A549 (cell line): ENCODE measurements at regions not wholly inside any gene's neighbourhood (a gene's known extent, or its start where the extent isn't known, plus 50 kb on each side); places are given as distances from the start of the nearest gene placed in this dataset.

Experiments used
- ATAC-seq, 2 experiments: fragments of 200-7000 bp in 1 of 2; fragments of >200 bp in 1 of 2; cut with Nextera tagmentation in 1 of 2; cut with Tn5 transposase in 1 of 2; 3 replicates each; pipeline versions ENCODE4 v1.8.0 to v1.9.1; 2018 to 2020; ENCODE audit warnings: mild to moderate bottlenecking in 1 of 2, moderate library complexity in 1 of 2
- CTCF ChIA-PET: fragments of 300-600 bp; sonication (Branson Sonifier 250); formaldehyde crosslinking; extraction: SDS; loops from one replicate; lab custom pipeline; 2021; ENCODE audit warnings: antibody characterized with exemption, inconsistent platforms; lab: Yijun Ruan, JAX
- POLR2A ChIA-PET: fragments of 350-600 bp; formaldehyde crosslinking; extraction: SDS; loops from one replicate; lab custom pipeline; 2021; ENCODE audit warnings: antibody characterized with exemption, inconsistent platforms; lab: Yijun Ruan, JAX
- DNase-seq, 2 experiments: peaks; one replicate each; pipeline versions ENCODE4 v3.0.0 to v3.0.0-alpha.2; 2011 to 2016; ENCODE audit warnings: low read depth in 1 of 2, low spot score in 1 of 2
- FAIRE-seq: peaks from 2 replicates; lab custom pipeline; 2011; peaks lifted over from hg19 to GRCh38; lab: Jason Lieb, UNC
- H3K27ac ChIP-seq, 2 experiments: fragments of >200 bp; sonication (Bioruptor Twin); formaldehyde crosslinking; 3 replicates each; pipeline ENCODE4 v1.5.1; 2016 to 2017
- H3K4me1 ChIP-seq: fragments of >200 bp; sonication (Bioruptor Twin); formaldehyde crosslinking; 3 replicates; pipeline ENCODE4 v1.6.1; 2016
- H3K4me2 ChIP-seq: fragments of >200 bp; sonication (Bioruptor Twin); formaldehyde crosslinking; 3 replicates; pipeline ENCODE4 v1.6.1; 2016
- H3K4me3 ChIP-seq: fragments of >200 bp; sonication (Bioruptor Twin); formaldehyde crosslinking; 3 replicates; pipeline ENCODE4 v1.5.1; 2016
- H3K9me3 ChIP-seq: fragments of >200 bp; sonication (Bioruptor Twin); formaldehyde crosslinking; 3 replicates; pipeline ENCODE4 v1.6.1; 2016
- CBX2 ChIP-seq: fragments of 200-600 bp; sonication (generic); IDR thresholded peaks from 2 replicates; pipeline ENCODE4 v1.6.1; 2016; ENCODE audit warnings: low read depth, mild to moderate bottlenecking, borderline replicate concordance
- CHD2 ChIP-seq: fragments of 150-350 bp; IDR thresholded peaks from 2 replicates; pipeline ENCODE4 v1.6.1; 2014; ENCODE audit warnings: low read length; ENCODE audit not compliant: partially characterized antibody
- CHD4 ChIP-seq: fragments of 200-600 bp; sonication (generic); IDR thresholded peaks from 2 replicates; pipeline ENCODE4 v1.6.1; 2016; ENCODE audit warnings: antibody characterized with exemption, mild to moderate bottlenecking, borderline replicate concordance
- E2F6 ChIP-seq: IDR thresholded peaks from 2 replicates; pipeline ENCODE4 v1.6.1; 2012; ENCODE audit warnings: low read depth, borderline replicate concordance
- EHMT2 ChIP-seq: fragments of 200-600 bp; sonication (generic); IDR thresholded peaks from 2 replicates; pipeline ENCODE4 v1.6.1; 2016; ENCODE audit warnings: antibody characterized with exemption, low read depth, mild to moderate bottlenecking, moderate library complexity
- ESRRA ChIP-seq: fragments of 150-350 bp; IDR thresholded peaks from 2 replicates; pipeline ENCODE4 v1.6.1; 2014; ENCODE audit warnings: mild to moderate bottlenecking, low read length, borderline replicate concordance
- FOSB ChIP-seq: fragments of 250-450 bp; sonication (Bioruptor Pico); IDR thresholded peaks from 2 replicates; pipeline ENCODE4 v1.5.0; 2020; ENCODE audit warnings: mild to moderate bottlenecking, moderate library complexity
- GATA3 ChIP-seq: IDR thresholded peaks from 2 replicates; pipeline ENCODE4 v1.6.1; 2012; ENCODE audit warnings: borderline replicate concordance
- HMGXB4 ChIP-seq: fragments of 250-450 bp; sonication (Bioruptor Pico); IDR thresholded peaks from 2 replicates; pipeline ENCODE4 v1.5.0; 2021; ENCODE audit warnings: mild to moderate bottlenecking, moderate library complexity, borderline replicate concordance
- HOXA7 ChIP-seq: fragments of 250-450 bp; sonication (Bioruptor Pico); IDR thresholded peaks from 2 replicates; pipeline ENCODE4 v1.5.0; 2020; ENCODE audit warnings: mild to moderate bottlenecking, moderate library complexity
- JUN ChIP-seq, 2 experiments: fragments of >200 bp; sonication (Bioruptor Twin); formaldehyde crosslinking; IDR thresholded peaks; 2 replicates in 1 of 2; 3 replicates in 1 of 2; pipeline ENCODE4 v1.6.1; 2016 to 2017
- KDM1A ChIP-seq: fragments of 200-600 bp; sonication (generic); IDR thresholded peaks from 2 replicates; pipeline ENCODE4 v1.6.1; 2016; ENCODE audit warnings: low read depth, mild to moderate bottlenecking
- MAFK ChIP-seq: fragments of 450-650 bp; IDR thresholded peaks from 2 replicates; pipeline ENCODE4 v1.6.1; 2014; ENCODE audit not compliant: partially characterized antibody
- MAX ChIP-seq: IDR thresholded peaks from 2 replicates; pipeline ENCODE4 v1.6.1; 2012
- NFE2L2 ChIP-seq: fragments of 150-350 bp; conservative IDR thresholded peaks from 2 replicates; pipeline ENCODE4 v1.6.1; 2014; ENCODE audit warnings: low read length
- NR3C1 ChIP-seq: fragments of >200 bp; sonication (Bioruptor Twin); formaldehyde crosslinking; IDR thresholded peaks from 3 replicates; pipeline ENCODE4 v1.6.1; 2017
- RAD21 ChIP-seq, 2 experiments: fragments of >200 bp in 1 of 2; sonication (Bioruptor Twin) in 1 of 2; formaldehyde crosslinking in 1 of 2; IDR thresholded peaks in 1 of 2; conservative IDR thresholded peaks in 1 of 2; 2 replicates in 1 of 2; 3 replicates in 1 of 2; pipeline ENCODE4 v1.6.1; 2012 to 2018; ENCODE audit warnings: inconsistent platforms in 1 of 2
- REST ChIP-seq: fragments of 200-600 bp; sonication (generic); IDR thresholded peaks from 2 replicates; pipeline ENCODE4 v1.6.1; 2016; ENCODE audit warnings: antibody characterized with exemption, mild to moderate bottlenecking, moderate library complexity
- RNF2 ChIP-seq: fragments of 200-600 bp; sonication (generic); IDR thresholded peaks from 2 replicates; pipeline ENCODE4 v1.6.1; 2016; ENCODE audit warnings: low read depth, mild to moderate bottlenecking, antibody characterized with exemption, moderate library complexity, borderline replicate concordance
- SMC3 ChIP-seq: fragments of >200 bp; sonication (Bioruptor Twin); formaldehyde crosslinking; IDR thresholded peaks from 3 replicates; pipeline ENCODE4 v1.6.1; 2018; ENCODE audit warnings: inconsistent platforms
- TFCP2L1 ChIP-seq: fragments of 250-450 bp; sonication (Bioruptor Pico); IDR thresholded peaks from 2 replicates; pipeline ENCODE4 v1.5.0; 2021; ENCODE audit warnings: mild to moderate bottlenecking
- ZFP36 ChIP-seq: fragments of 450-650 bp; IDR thresholded peaks from 2 replicates; pipeline ENCODE4 v1.6.1; 2014; ENCODE audit warnings: borderline replicate concordance; ENCODE audit not compliant: partially characterized antibody
- WGBS: methylation state at CpG from one replicate; pipeline ENCODE4 v1.1.6; 2017; ENCODE audit errors: missing lambda C conversion rate; 5-methylcytosine and 5-hydroxymethylcytosine counted together

- 5% methylated on average over 2 of the region's 2 CpGs for WGBS
- TF ChIP-seq CHD2: no peak
- TF ChIP-seq HMGXB4 (CRISPR knock-in tag): no peak
- TF ChIP-seq RNF2: no peak
- TF ChIP-seq RAD21 (conservative IDR thresholded peaks at IDR 0.05 in 1 of 2, IDR thresholded peaks at IDR 0.05 in 1 of 2): no peak
- TF ChIP-seq EHMT2: no peak
- TF ChIP-seq CHD4: no peak
- TF ChIP-seq E2F6: no peak
- TF ChIP-seq SMC3: no peak
- TF ChIP-seq JUN (IDR thresholded peaks at IDR 0.05): no peak
- no peak for TF ChIP-seq CBX2
- TF ChIP-seq TFCP2L1 (CRISPR knock-in tag): no peak
- TF ChIP-seq KDM1A: no peak
- no peak for TF ChIP-seq ZFP36
- no peak for TF ChIP-seq HOXA7 (CRISPR knock-in tag)
- H3K4me2 ChIP-seq: no peak overlapping the region
- no peak overlapping the region for H3K27ac ChIP-seq
- CTCF ChIA-PET: no interaction called here
- no peaks in the 10 kb centered on the region for H3K4me1 ChIP-seq
- POLR2A ChIA-PET: no interaction called here
- FAIRE-seq (no peak), ATAC-seq (no peak), DNase-seq (no peak)
- no peaks in the 10 kb centered on the region for H3K9me3 ChIP-seq
- H3K4me3 ChIP-seq: no peak overlapping the region
Measured at GRCh38 chr4:43348591-43348990, 456.1 kb downstream of the GRXCR1 start.

- ChIA-PET POLR2A (no interaction called here), CTCF (no interaction called here)
- Histone ChIP-seq H3K4me3 (no peak overlapping the region), H3K4me2 (no peak overlapping the region), H3K9me3 (no peaks in the 10 kb centered on the region), H3K4me1 (no peaks in the 10 kb centered on the region)
- ATAC-seq: no peak
- no peak for TF ChIP-seq CHD2
- TF ChIP-seq ESRRA: no peak
- no peak for TF ChIP-seq NR3C1
- TF ChIP-seq GATA3: no peak
- no peak for TF ChIP-seq TFCP2L1 (CRISPR knock-in tag)
- no peak for TF ChIP-seq JUN (IDR thresholded peaks at IDR 0.05)
- TF ChIP-seq, all 56 proteins: peak for 0
- 0% methylated on average over 1 of the region's 1 CpG for WGBS
- no peak overlapping the region for H3K27ac ChIP-seq
- FAIRE-seq (no peak), DNase-seq (no peak)
Measured at GRCh38 chr4:43351970-43352806, 459.7 kb downstream of the GRXCR1 start.

GRCh38 chr4:43352859-43353258 is 460.3 kb downstream of the GRXCR1 start:
- no peaks in the 10 kb centered on the region for H3K9me3 ChIP-seq
- ATAC-seq: no peak
- TF ChIP-seq MAFK (no peak), MAX (no peak), NR3C1 (no peak), FOSB (no peak), REST (no peak), JUN (IDR thresholded peaks at IDR 0.05) (no peak), NFE2L2 (no peak)
- WGBS: 6% methylated on average over 3 of the region's 3 CpGs
- H3K4me1 ChIP-seq: no peaks in the 10 kb centered on the region
- CTCF ChIA-PET: no interaction called here
- no peak overlapping the region for H3K4me2 ChIP-seq
- POLR2A ChIA-PET: no interaction called here
- no peak for FAIRE-seq
- H3K4me3 ChIP-seq: no peak overlapping the region
- H3K27ac ChIP-seq: no peak overlapping the region
- DNase-seq: no peak
